ENCODE measurements at regions not wholly inside any gene's neighbourhood (a gene's known extent, or its start where the extent isn't known, plus 50 kb on each side); places are given as distances from the start of the nearest gene placed in this dataset.

GRCh38 chr4:142917678-142918077, 71.6 kb upstream of the INPP4B start:
- no peak for TF ChIP-seq CTCF (IDR thresholded peaks at IDR 0.05)
- no peak for TF ChIP-seq EP300 (IDR thresholded peaks at IDR 0.05)
- TF ChIP-seq POLR2A (IDR thresholded peaks at IDR 0.05) = no peak
